ENCODE measurements at regions not wholly inside any gene's neighbourhood (a gene's known extent, or its start where the extent isn't known, plus 50 kb on each side); places are given as distances from the start of the nearest gene placed in this dataset.

DNA sequence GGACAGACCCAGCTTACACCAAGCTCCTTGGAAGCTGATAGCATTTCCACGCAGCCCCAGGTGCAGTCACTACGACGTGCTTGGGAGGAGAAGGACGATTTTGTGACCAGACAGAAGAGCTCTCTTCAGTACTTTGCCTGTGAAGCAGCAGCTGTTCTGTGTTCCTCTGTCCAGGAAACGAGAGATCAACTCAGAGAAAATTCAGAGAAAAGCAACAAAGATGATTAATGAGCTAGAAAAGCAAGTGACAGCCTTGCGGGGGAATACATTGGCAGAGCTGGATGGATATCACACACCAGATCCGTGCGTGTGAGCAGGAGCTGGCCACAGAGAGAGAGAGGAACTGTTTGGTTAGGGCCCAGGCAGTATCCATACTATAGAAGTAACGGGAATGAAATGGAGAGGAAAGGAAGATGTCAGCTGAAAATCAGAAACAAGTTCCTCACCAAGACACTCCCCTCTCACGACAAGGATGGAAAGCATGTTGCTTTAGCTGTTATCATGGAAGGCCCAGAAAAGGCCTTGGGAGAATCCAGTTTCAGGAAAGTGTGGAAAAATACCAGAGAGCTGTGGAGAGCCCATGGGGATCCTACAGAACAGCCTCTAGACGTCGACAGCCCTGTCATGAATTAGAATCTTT lies 106.2 kb downstream of the TOMM20 start:
- ATAC-seq = no peak
- Mint-ChIP-seq H3K4me1 (ENCODE audit: low read depth in 2 of 2) (peaks cover 50 to 67% of the 10 kb centered on the region in 2 donors), H3K4me3 (peak overlapping the region; percentile 43)

GRCh38 chr1:235021815-235022214 lies 106.8 kb downstream of the TOMM20 start:
- H3K4me3 Mint-ChIP-seq = no peak overlapping the region
- H3K27ac Mint-ChIP-seq = peak overlapping the region; percentile 38 to 90
- DNase-seq (ENCODE audit: low spot score) (no peak), ATAC-seq (no peak)
- H3K4me1 Mint-ChIP-seq (ENCODE audit: low read depth in 2 of 2) = peaks cover 56 to 70% of the 10 kb centered on the region in 2 donors
- peaks cover 12% of the 10 kb centered on the region for H3K36me3 Mint-ChIP-seq
- H3K9me3 Mint-ChIP-seq = peaks cover 3% of the 10 kb centered on the region
- no peaks in the 10 kb centered on the region for H3K27me3 Mint-ChIP-seq

More for the DNA sequence above, 106.2 kb downstream of the TOMM20 start:
- peaks cover 11% of the 10 kb centered on the region for H3K36me3 Mint-ChIP-seq
- DNase-seq (ENCODE audit: low spot score) = no peak
- H3K9me3 Mint-ChIP-seq = peaks cover 6% of the 10 kb centered on the region
- H3K27ac Mint-ChIP-seq = peak overlapping the region; percentile 38 to 90
- H3K27me3 Mint-ChIP-seq = no peaks in the 10 kb centered on the region

DNA sequence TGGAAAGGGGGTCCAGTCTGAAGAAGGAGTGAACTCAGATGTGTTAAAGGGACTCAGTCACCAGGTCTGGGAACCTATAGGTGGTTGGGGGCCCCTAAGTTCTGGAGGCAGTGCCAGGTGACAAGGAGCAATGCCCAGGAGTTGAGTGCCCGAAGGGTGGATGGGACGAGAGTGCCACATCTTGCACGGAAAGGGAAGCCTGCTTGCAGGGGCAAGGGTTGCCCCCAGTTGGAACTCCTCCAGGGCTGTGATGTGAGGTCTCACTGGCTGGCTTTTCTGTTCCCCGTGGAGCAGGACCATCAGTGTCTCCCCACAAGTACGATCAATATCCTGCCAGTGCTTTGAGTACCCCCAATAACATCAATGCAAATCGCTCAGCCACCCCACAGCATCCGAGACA lies 107.3 kb downstream of the TOMM20 start:
- ATAC-seq (no peak), DNase-seq (ENCODE audit: low spot score) (no peak)
- Mint-ChIP-seq H3K9me3 (peaks cover 3% of the 10 kb centered on the region), H3K36me3 (peaks cover 15% of the 10 kb centered on the region), H3K4me3 (no peak overlapping the region), H3K4me1 (ENCODE audit: low read depth in 2 of 2) (peaks cover 61 to 73% of the 10 kb centered on the region in 2 donors), H3K27me3 (no peaks in the 10 kb centered on the region), H3K27ac (peak overlapping the region in 1 of 2 donors; percentile 90)

DNA sequence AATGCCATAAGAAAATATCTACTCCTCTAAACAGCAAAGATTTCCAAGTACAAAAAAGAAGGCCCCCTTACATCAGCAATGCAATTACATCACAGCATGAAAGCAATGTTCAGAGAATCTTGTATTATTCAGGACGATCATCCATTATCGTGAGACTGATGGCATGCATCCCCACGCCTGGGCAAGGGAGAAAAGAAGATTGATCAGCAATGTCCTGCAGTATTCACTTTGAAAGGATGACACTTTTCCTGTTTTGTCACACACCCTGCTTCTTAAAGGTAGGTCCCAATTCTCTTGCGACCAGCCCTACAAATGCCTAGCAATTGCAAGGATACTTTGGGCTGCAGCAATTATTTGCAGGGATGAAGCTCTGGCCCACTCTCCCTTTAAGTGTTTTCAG lies 108.7 kb downstream of the TOMM20 start:
- ATAC-seq (no peak), DNase-seq (ENCODE audit: low spot score) (no peak)
- Mint-ChIP-seq H3K36me3 (peaks cover 15% of the 10 kb centered on the region), H3K9me3 (peaks cover 3% of the 10 kb centered on the region), H3K27me3 (no peaks in the 10 kb centered on the region), H3K4me1 (ENCODE audit: low read depth in 2 of 2) (peaks cover 71 to 75% of the 10 kb centered on the region in 2 donors), H3K4me3 (peak overlapping the region; percentile 13), H3K27ac (peak overlapping the region; percentile 96 to 100)

GRCh38 chr1:235019471-235019870 lies 109.2 kb downstream of the TOMM20 start:
- Mint-ChIP-seq H3K36me3 (peaks cover 15% of the 10 kb centered on the region), H3K9me3 (peaks cover 3% of the 10 kb centered on the region), H3K27me3 (no peaks in the 10 kb centered on the region), H3K4me1 (ENCODE audit: low read depth in 2 of 2) (peaks cover 72 to 77% of the 10 kb centered on the region in 2 donors), H3K27ac (peak overlapping the region; percentile 96 to 100), H3K4me3 (peak overlapping the region; percentile 13)
- DNase-seq (ENCODE audit: low spot score) (no peak), ATAC-seq (no peak)

- Mint-ChIP-seq H3K9me3 (peaks cover 6% of the 10 kb centered on the region), H3K36me3 (peaks cover 15% of the 10 kb centered on the region), H3K27me3 (no peaks in the 10 kb centered on the region), H3K4me3 (peak overlapping the region; percentile 7), H3K27ac (peak overlapping the region; percentile 96 to 100), H3K4me1 (ENCODE audit: low read depth in 2 of 2) (peaks cover 77 to 78% of the 10 kb centered on the region in 2 donors)
- DNase-seq (ENCODE audit: low spot score) (no peak), ATAC-seq (no peak)
Observed at GRCh38 chr1:235018720-235019444, 109.8 kb downstream of the TOMM20 start.

DNA sequence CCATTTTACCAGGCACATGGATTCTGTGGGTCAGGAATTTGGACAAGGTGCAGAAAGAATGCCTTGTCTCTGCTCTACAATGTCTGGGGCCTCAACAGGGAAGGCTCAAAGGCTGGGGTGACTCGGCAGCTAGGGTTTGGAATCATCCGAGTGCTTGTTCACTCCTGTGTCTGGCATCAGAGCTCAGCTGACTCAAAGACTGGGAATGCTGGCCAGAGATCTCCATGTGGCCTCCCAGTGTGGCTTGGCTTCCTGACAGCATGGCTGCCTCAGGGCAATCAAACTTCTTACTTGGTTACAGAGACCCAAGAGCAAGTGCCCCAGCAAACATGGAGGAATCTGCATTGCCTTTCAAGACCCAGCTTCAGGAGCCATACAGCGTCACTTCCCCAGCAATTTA lies 110.5 kb downstream of the TOMM20 start:
- H3K27ac Mint-ChIP-seq = peak overlapping the region; percentile 96 to 100
- no peaks in the 10 kb centered on the region for H3K27me3 Mint-ChIP-seq
- peaks cover 6% of the 10 kb centered on the region for H3K9me3 Mint-ChIP-seq
- peak overlapping the region; percentile 7 for H3K4me3 Mint-ChIP-seq
- peaks cover 15% of the 10 kb centered on the region for H3K36me3 Mint-ChIP-seq
- DNase-seq (ENCODE audit: low spot score) = no peak
- ATAC-seq = no peak
- peaks cover 75 to 77% of the 10 kb centered on the region in 2 donors for H3K4me1 Mint-ChIP-seq (ENCODE audit: low read depth in 2 of 2)

GRCh38 chr1:235017719-235018118 lies 110.9 kb downstream of the TOMM20 start:
- DNase-seq (ENCODE audit: low spot score) = no peak
- ATAC-seq = no peak
- H3K9me3 Mint-ChIP-seq = peaks cover 6% of the 10 kb centered on the region
- no peaks in the 10 kb centered on the region for H3K27me3 Mint-ChIP-seq
- H3K36me3 Mint-ChIP-seq = peaks cover 15% of the 10 kb centered on the region
- peak overlapping the region; percentile 33 for H3K4me3 Mint-ChIP-seq
- peaks cover 75 to 77% of the 10 kb centered on the region in 2 donors for H3K4me1 Mint-ChIP-seq (ENCODE audit: low read depth in 2 of 2)
- peak overlapping the region; percentile 96 to 100 for H3K27ac Mint-ChIP-seq

DNA sequence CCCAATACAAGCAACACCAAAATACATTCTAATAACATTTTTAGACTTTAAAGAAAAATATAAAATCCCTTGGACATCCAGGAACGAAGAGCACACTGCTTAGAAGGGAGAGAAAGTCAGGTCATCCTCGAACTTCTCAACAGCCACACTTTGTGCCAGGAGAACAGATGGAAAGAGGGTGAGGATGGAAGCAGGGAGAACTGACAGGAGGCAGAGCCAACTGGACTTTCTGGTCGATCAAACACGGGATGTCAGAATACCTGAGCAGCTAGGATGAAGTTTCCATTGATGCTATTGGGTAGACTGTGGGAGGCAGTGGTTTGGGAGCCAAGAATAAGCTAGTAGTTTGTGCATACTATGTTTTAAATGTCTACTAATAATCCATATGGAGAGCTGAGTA lies 111.4 kb downstream of the TOMM20 start:
- ATAC-seq (no peak), DNase-seq (ENCODE audit: low spot score) (no peak)
- peak overlapping the region; percentile 96 to 100 for H3K27ac Mint-ChIP-seq
- peaks cover 75 to 77% of the 10 kb centered on the region in 2 donors for H3K4me1 Mint-ChIP-seq (ENCODE audit: low read depth in 2 of 2)
- H3K4me3 Mint-ChIP-seq = peak overlapping the region; percentile 33
- peaks cover 6% of the 10 kb centered on the region for H3K9me3 Mint-ChIP-seq
- no peaks in the 10 kb centered on the region for H3K27me3 Mint-ChIP-seq
- H3K36me3 Mint-ChIP-seq = peaks cover 15% of the 10 kb centered on the region

GRCh38 chr1:235015291-235015985 lies 113.2 kb downstream of the TOMM20 start:
- peaks cover 15% of the 10 kb centered on the region for H3K36me3 Mint-ChIP-seq
- ATAC-seq (peak; percentile 25 to 41), DNase-seq (ENCODE audit: low spot score) (peak; percentile 79)
- H3K4me1 Mint-ChIP-seq (ENCODE audit: low read depth in 2 of 2) = peaks cover 89% of the 10 kb centered on the region in 2 donors
- H3K4me3 Mint-ChIP-seq = peak overlapping the region; percentile 72
- peak overlapping the region; percentile 96 to 100 for H3K27ac Mint-ChIP-seq
- no peaks in the 10 kb centered on the region for H3K27me3 Mint-ChIP-seq
- peaks cover 6% of the 10 kb centered on the region for H3K9me3 Mint-ChIP-seq

- DNase-seq (ENCODE audit: low spot score) (no peak), ATAC-seq (no peak)
- H3K36me3 Mint-ChIP-seq = peaks cover 17% of the 10 kb centered on the region
- H3K4me3 Mint-ChIP-seq = peak overlapping the region; percentile 72
- H3K27me3 Mint-ChIP-seq = no peaks in the 10 kb centered on the region
- peaks cover 7% of the 10 kb centered on the region for H3K9me3 Mint-ChIP-seq
- peaks cover 89 to 91% of the 10 kb centered on the region in 2 donors for H3K4me1 Mint-ChIP-seq (ENCODE audit: low read depth in 2 of 2)
- peak overlapping the region; percentile 96 to 100 for H3K27ac Mint-ChIP-seq
Observed at GRCh38 chr1:235014756-235015155, 113.9 kb downstream of the TOMM20 start.

DNA sequence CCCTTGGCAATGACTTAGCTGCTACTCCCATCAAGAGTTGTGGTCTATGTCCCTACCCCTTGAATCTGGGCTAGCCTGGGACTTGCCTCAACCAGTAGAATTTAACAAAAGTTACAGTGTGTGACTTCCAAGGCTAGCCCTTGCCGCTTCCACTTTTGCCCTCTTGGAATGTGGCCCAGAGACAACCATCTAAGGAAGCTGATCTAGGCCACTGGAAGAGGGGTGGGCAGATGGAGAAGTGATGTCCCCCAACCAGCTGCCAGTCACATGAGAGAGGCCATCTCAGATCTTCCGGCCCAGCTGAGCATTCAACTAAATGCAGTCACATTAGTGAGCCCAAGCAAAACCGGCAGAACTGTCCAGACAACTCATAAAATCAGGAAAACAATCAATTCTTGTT lies 115.1 kb downstream of the TOMM20 start:
- Mint-ChIP-seq H3K9me3 (peaks cover 10% of the 10 kb centered on the region), H3K27ac (peak overlapping the region; percentile 96 to 100), H3K27me3 (no peaks in the 10 kb centered on the region), H3K4me1 (ENCODE audit: low read depth in 2 of 2) (peaks cover 89 to 91% of the 10 kb centered on the region in 2 donors), H3K36me3 (peaks cover 19% of the 10 kb centered on the region), H3K4me3 (peak overlapping the region; percentile 69)
- DNase-seq (ENCODE audit: low spot score) (no peak), ATAC-seq (no peak)

GRCh38 chr1:235012436-235013210 lies 116.0 kb downstream of the TOMM20 start:
- Mint-ChIP-seq H3K27me3 (no peaks in the 10 kb centered on the region), H3K4me1 (ENCODE audit: low read depth in 2 of 2) (peaks cover 87 to 91% of the 10 kb centered on the region in 2 donors), H3K27ac (peak overlapping the region; percentile 96 to 100), H3K4me3 (peak overlapping the region; percentile 69), H3K9me3 (peaks cover 8% of the 10 kb centered on the region), H3K36me3 (peaks cover 24% of the 10 kb centered on the region)
- ATAC-seq (peak in 1 of 2 donors; percentile 1), DNase-seq (ENCODE audit: low spot score) (no peak)

Data from natural killer cell treated with Interleukin-12 subunit alpha and Interleukin-12 subunit beta and Interleukin-15 and Interleukin-18, amount 100 ng/mL, for 72 hours (primary cell).